ENCODE measurements at regions not wholly inside any gene's neighbourhood (a gene's known extent, or its start where the extent isn't known, plus 50 kb on each side); places are given as distances from the start of the nearest gene placed in this dataset.

DNA sequence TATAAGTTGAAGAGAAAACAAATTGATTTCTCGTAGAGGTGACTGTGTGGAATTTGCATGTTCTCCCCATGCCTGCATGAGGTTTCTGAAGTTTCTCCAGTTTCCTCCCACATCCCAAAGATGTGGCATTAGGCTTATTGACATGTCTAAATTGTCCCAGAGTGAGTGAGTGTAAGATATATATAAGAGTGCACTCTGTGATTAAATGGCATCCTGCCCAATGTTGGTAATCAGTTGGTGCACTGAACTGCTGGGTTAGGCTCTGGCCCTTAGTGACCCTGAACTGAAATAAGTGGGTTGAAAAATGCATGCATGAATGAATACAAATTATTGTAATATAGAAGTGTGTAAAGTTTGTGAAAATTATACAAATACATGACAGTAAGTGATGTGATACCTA, 1106.5 kb downstream of the TECRL start:
- no peaks in the 10 kb centered on the region for H3K79me1 ChIP-seq (ENCODE audit: insufficient read depth, low read depth, low read length, poor library complexity, severe bottlenecking)
- DNase-seq, result no peak
- no peak overlapping the region for H3K4me2 ChIP-seq (ENCODE audit: insufficient read depth, insufficient read length, low read length)
- no peak overlapping the region for H3K27ac ChIP-seq (ENCODE audit: insufficient read length, low read depth, low read length)
- H2BK120ac ChIP-seq (ENCODE audit: low read depth, low read length, poor library complexity, severe bottlenecking), result no peak overlapping the region
- no peak overlapping the region for H3K23ac ChIP-seq (ENCODE audit: insufficient read length, low read depth, low read length)
- H2BK15ac ChIP-seq (ENCODE audit: low read depth, low read length), result no peak overlapping the region
- H3K9me3 ChIP-seq (ENCODE audit: control insufficient read depth, low read depth, low read length), result no peaks in the 10 kb centered on the region
- no peaks in the 10 kb centered on the region for H3K27me3 Mint-ChIP-seq (ENCODE audit: low read depth)
- no peaks in the 10 kb centered on the region for H3K23me2 ChIP-seq (ENCODE audit: insufficient read length, low read depth, low read length, poor library complexity, severe bottlenecking)
- no peak overlapping the region for H3T11ph ChIP-seq (ENCODE audit: low read length)
- H2BK5ac ChIP-seq (ENCODE audit: insufficient read length, low read length), result no peak overlapping the region
- no peak overlapping the region for H3K56ac ChIP-seq (ENCODE audit: insufficient read length, low read depth, low read length)
- TF ChIP-seq, protein P1, sequence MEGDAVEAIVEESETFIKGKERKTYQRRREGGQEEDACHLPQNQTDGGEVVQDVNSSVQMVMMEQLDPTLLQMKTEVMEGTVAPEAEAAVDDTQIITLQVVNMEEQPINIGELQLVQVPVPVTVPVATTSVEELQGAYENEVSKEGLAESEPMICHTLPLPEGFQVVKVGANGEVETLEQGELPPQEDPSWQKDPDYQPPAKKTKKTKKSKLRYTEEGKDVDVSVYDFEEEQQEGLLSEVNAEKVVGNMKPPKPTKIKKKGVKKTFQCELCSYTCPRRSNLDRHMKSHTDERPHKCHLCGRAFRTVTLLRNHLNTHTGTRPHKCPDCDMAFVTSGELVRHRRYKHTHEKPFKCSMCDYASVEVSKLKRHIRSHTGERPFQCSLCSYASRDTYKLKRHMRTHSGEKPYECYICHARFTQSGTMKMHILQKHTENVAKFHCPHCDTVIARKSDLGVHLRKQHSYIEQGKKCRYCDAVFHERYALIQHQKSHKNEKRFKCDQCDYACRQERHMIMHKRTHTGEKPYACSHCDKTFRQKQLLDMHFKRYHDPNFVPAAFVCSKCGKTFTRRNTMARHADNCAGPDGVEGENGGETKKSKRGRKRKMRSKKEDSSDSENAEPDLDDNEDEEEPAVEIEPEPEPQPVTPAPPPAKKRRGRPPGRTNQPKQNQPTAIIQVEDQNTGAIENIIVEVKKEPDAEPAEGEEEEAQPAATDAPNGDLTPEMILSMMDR (conservative IDR thresholded peaks at IDR 0.05), result no peak
- H3K27ac Mint-ChIP-seq, result no peak overlapping the region
- no peak overlapping the region for H2AFZ ChIP-seq (ENCODE audit: low read length)
- no peak overlapping the region for H3K14ac ChIP-seq (ENCODE audit: insufficient read depth, low read length)
- H2BK20ac ChIP-seq (ENCODE audit: low read depth, low read length, poor library complexity, severe bottlenecking), result no peak overlapping the region
- no peak overlapping the region for H3K9ac ChIP-seq (ENCODE audit: extremely low read depth, insufficient read length, low read length)
- no peaks in the 10 kb centered on the region for H4K20me1 ChIP-seq (ENCODE audit: control insufficient read depth, insufficient read depth, insufficient read length)
- H3K18ac ChIP-seq (ENCODE audit: insufficient read length, low read depth, low read length), result no peak overlapping the region
- H3K27me3 ChIP-seq (ENCODE audit: insufficient read depth, low read length), result no peaks in the 10 kb centered on the region
- no peaks in the 10 kb centered on the region for H3K36me3 Mint-ChIP-seq (ENCODE audit: insufficient read depth in 1 of 3, low read depth in 3 of 3)
- WGBS (ENCODE audit: extremely low coverage, insufficient read length, low lambda C conversion rate), result no CpG with 5 or more reads among the region's 1 CpG
- no peak overlapping the region for H3K4ac ChIP-seq (ENCODE audit: low read depth, low read length)
- H3K9me3 Mint-ChIP-seq, result no peaks in the 10 kb centered on the region; a peak in 1 of 5 replicates
- H2BK12ac ChIP-seq (ENCODE audit: insufficient read length, low read depth, low read length), result no peak overlapping the region
- H2AK5ac ChIP-seq (ENCODE audit: insufficient read length, low read length), result no peak overlapping the region
- H3K79me2 ChIP-seq (ENCODE audit: insufficient read depth, low read length), result no peaks in the 10 kb centered on the region
- no peaks in the 10 kb centered on the region for H3K4me1 ChIP-seq (ENCODE audit: insufficient read depth, low read length)
- H3K4me1 Mint-ChIP-seq, result no peaks in the 10 kb centered on the region
- no peak overlapping the region for H4K91ac ChIP-seq (ENCODE audit: insufficient read length, low read depth, low read length)
- H4K5ac ChIP-seq (ENCODE audit: insufficient read length, low read depth, low read length), result no peak overlapping the region
- H3K4me3 Mint-ChIP-seq, result no peak overlapping the region
- H4K8ac ChIP-seq (replicated peaks; ENCODE audit: insufficient read length, low read depth, low read length), result no peak overlapping the region

Data from H9 (cell line).